ENCODE measurements at regions not wholly inside any gene's neighbourhood (a gene's known extent, or its start where the extent isn't known, plus 50 kb on each side); places are given as distances from the start of the nearest gene placed in this dataset.

DNA sequence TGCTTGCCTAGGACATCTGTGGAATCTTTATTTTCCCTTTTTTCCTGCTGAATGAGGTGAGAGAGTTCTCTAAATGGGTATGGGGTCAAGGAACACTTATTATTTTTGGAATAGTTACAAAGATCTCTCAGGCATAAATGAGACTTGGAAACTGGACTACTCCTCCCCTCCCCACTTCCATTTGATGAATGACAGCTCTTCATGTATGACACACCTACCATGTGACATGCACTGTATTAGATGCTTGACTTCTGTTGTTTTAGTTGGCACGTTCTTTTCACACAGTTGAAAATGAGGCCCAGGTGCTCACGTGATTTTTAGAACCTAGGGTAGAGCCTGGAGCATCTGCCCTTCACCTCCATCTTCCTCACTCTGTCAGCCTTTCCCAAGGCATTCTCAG, 62.4 kb downstream of the VCPKMT start:
- ATAC-seq, result no peak
- H3K9me3 ChIP-seq, result no peaks in the 10 kb centered on the region
- WGBS, 3 donors, result 85% methylated on average over 2 of the region's 2 CpGs
- no peaks in the 10 kb centered on the region for H3K27me3 ChIP-seq (ENCODE audit: insufficient read depth in 3 of 3, low read length in 2 of 3)
- H3K27ac ChIP-seq, result no peak overlapping the region
- no peak for DNase-seq
- TF ChIP-seq, protein P1, sequence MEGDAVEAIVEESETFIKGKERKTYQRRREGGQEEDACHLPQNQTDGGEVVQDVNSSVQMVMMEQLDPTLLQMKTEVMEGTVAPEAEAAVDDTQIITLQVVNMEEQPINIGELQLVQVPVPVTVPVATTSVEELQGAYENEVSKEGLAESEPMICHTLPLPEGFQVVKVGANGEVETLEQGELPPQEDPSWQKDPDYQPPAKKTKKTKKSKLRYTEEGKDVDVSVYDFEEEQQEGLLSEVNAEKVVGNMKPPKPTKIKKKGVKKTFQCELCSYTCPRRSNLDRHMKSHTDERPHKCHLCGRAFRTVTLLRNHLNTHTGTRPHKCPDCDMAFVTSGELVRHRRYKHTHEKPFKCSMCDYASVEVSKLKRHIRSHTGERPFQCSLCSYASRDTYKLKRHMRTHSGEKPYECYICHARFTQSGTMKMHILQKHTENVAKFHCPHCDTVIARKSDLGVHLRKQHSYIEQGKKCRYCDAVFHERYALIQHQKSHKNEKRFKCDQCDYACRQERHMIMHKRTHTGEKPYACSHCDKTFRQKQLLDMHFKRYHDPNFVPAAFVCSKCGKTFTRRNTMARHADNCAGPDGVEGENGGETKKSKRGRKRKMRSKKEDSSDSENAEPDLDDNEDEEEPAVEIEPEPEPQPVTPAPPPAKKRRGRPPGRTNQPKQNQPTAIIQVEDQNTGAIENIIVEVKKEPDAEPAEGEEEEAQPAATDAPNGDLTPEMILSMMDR (IDR thresholded peaks at IDR 0.05), result no peak
- intact Hi-C loops (cut with DNase I), result no loop called here
- H3K4me3 ChIP-seq, result no peak overlapping the region
- H3K4me1 ChIP-seq, result no peaks in the 10 kb centered on the region
- no peaks in the 10 kb centered on the region for H3K36me3 ChIP-seq (ENCODE audit: insufficient read depth in 1 of 2, low read depth in 1 of 2)

DNA sequence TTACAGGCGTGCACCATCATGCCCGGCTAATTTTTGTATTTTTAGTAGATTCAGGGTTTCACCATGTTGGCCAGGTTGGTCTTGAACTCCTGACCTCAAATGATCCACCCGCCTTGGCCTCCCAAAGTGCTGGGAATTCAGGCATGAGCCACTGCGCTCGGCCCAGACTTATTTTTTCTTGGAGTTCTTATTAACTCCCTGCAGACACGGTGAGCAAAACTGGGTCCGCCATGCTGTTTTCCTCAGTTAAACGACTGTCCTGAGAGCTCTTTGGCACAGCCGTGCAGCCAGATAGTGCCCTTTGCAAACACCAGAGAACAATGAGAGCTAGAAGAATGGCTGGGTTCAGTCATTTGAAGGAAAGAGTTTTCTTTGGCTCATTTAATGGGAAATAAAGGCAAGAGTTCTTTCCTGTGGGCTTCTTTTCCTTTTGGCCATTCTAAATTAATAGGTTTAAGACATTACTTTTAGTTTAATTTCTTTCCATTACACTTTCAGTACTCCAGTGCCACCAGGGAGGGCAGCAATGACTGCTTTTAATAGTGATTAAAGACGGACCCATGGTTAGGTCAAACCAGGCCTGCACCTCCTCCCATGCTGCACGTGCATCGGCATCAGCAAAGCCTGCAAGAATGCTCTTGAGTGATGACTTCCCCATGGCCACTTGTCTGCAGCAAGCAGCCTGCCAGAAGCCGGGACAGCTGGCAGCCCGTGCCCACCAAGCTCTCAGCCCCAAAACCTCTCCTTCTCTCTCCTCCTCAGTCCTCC, 60.7 kb downstream of the VCPKMT start:
- no peaks in the 10 kb centered on the region for H3K27me3 ChIP-seq (ENCODE audit: insufficient read depth in 3 of 3, low read length in 2 of 3)

DNA sequence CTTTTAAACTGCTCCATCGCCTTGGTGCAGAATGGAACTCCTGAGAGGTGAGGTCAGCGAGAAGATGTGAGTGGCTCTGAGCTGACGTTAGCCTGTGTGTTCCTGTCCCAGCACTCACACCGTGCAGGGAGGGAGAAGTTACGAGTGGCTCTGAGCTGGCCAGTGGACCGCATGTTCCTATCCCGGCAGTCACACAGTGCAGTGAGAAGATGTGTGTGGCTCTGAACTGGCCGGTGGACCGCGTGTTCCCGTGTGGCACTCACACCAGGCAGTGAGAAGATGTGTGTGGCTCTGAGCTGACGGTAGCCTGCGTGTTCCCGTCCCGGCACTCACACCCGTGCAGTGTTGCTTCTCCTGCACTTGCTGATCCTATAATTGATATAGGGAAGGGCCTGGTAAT, 59.9 kb downstream of the VCPKMT start:
- peak in 1 of 4 donors; percentile 24 for ATAC-seq

More for the DNA sequence above, 60.7 kb downstream of the VCPKMT start:
- H3K4me1 ChIP-seq, result no peaks in the 10 kb centered on the region
- H3K27ac ChIP-seq, result no peak overlapping the region
- H3K4me3 ChIP-seq, result no peak overlapping the region
- WGBS, 3 donors, result 62 to 69% (median 68%) methylated on average over 14 of the region's 14 CpGs
- no peaks in the 10 kb centered on the region for H3K9me3 ChIP-seq
- peak in 1 of 2 donors; percentile 63 for DNase-seq
- TF ChIP-seq, protein P1 (IDR thresholded peaks at IDR 0.05), result no peak
- peak in 3 of 4 donors; percentile 18 to 48 (median 40) for ATAC-seq
- no peaks in the 10 kb centered on the region for H3K36me3 ChIP-seq (ENCODE audit: insufficient read depth in 1 of 2, low read depth in 1 of 2)
- intact Hi-C loops (cut with DNase I), result no loop called here

DNA sequence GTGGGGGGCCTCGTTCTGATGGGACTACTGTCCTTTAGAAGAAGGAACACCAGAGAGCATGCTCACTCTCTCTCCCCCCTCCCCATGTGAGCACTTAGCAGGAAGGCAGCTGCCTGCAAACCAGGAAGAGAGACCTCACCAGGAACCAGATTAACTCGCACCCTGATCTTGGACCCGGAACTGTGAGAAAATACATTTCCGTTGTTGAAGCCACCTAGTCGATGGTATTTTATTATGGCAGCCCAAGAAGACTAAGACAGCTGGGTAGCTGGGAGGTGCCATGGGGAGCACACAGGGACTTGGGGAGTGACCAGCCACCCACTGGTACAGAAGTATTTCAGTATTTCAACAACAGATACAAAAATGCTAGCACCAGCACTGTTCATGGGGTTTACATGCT, 59.0 kb downstream of the VCPKMT start:
- no peak for ATAC-seq
- TF ChIP-seq, protein P1 (IDR thresholded peaks at IDR 0.05), result no peak
- DNase-seq, result no peak
- no peaks in the 10 kb centered on the region for H3K9me3 ChIP-seq
- H3K4me1 ChIP-seq, result peaks cover 4% of the 10 kb centered on the region
- intact Hi-C loops (cut with DNase I), result no loop called here
- H3K36me3 ChIP-seq (ENCODE audit: insufficient read depth in 1 of 2, low read depth in 1 of 2), result no peaks in the 10 kb centered on the region
- H3K27ac ChIP-seq, result no peak overlapping the region
- WGBS, 3 donors, result 76 to 81% (median 78%) methylated on average over 5 of the region's 5 CpGs
- H3K27me3 ChIP-seq (ENCODE audit: insufficient read depth in 3 of 3, low read length in 2 of 3), result no peaks in the 10 kb centered on the region
- no peak overlapping the region for H3K4me3 ChIP-seq

More for the DNA sequence above, 59.9 kb downstream of the VCPKMT start:
- Histone ChIP-seq H3K4me1 (peaks cover 4% of the 10 kb centered on the region), H3K4me3 (no peak overlapping the region), H3K27ac (no peak overlapping the region), H3K27me3 (ENCODE audit: insufficient read depth in 3 of 3, low read length in 2 of 3) (no peaks in the 10 kb centered on the region), H3K36me3 (ENCODE audit: insufficient read depth in 1 of 2, low read depth in 1 of 2) (no peaks in the 10 kb centered on the region), H3K9me3 (no peaks in the 10 kb centered on the region)
- TF ChIP-seq, protein P1 (IDR thresholded peaks at IDR 0.05), result no peak
- no peak for DNase-seq
- WGBS, 3 donors, result 70 to 73% (median 71%) methylated on average over 16 of the region's 16 CpGs
- intact Hi-C loops (cut with DNase I), result no loop called here

DNA sequence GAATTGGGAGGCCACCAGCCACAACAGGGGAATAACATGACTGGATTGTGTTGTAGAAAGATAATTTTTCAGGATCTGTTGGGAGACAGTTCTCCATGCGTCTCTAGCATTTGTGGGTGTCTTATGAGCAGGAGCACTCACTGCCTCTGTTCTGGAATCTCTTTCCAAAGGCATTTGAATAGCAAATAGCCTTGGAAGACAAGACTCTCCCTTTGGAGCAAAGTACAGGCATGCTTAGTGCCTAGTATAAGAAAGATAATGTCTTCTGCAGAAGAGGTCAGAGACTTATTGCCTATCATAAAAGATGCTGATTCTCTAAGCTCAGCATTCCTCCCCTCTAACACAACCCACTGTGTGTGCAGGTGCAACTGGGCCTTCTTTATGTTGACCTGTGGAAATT, 58.3 kb downstream of the VCPKMT start:
- intact Hi-C loops (cut with DNase I), result no loop called here
- H3K27ac ChIP-seq, result no peak overlapping the region
- H3K9me3 ChIP-seq, result no peaks in the 10 kb centered on the region
- H3K36me3 ChIP-seq (ENCODE audit: insufficient read depth in 1 of 2, low read depth in 1 of 2), result no peaks in the 10 kb centered on the region
- H3K4me1 ChIP-seq, result peaks cover 4% of the 10 kb centered on the region
- no peak for ATAC-seq
- H3K27me3 ChIP-seq (ENCODE audit: insufficient read depth in 3 of 3, low read length in 2 of 3), result no peaks in the 10 kb centered on the region
- no peak overlapping the region for H3K4me3 ChIP-seq
- TF ChIP-seq, protein P1 (IDR thresholded peaks at IDR 0.05), result no peak
- no peak for DNase-seq
- 90 to 100% (median 100%) methylated on average over 1 of the region's 1 CpG for WGBS, 3 donors
